OCI-LY7 (cell line): ENCODE measurements at regions not wholly inside any gene's neighbourhood (a gene's known extent, or its start where the extent isn't known, plus 50 kb on each side); places are given as distances from the start of the nearest gene placed in this dataset.

Source experiments
- EZH2phosphoT487 ChIP-seq: fragments of 200-600 bp; sonication (generic); IDR thresholded peaks from 2 replicates; pipeline ENCODE4 v1.6.1; 2018; ENCODE audit warnings: low read depth, borderline replicate concordance, mild to moderate bottlenecking, mixed run types, antibody characterized with exemption, low read length, moderate library complexity, mixed read lengths
- TF ChIP-seq, protein P1 (sequence below): fragments of 200-600 bp; sonication (generic); conservative IDR thresholded peaks from 2 replicates; pipeline ENCODE4 v1.5.1; 2014; ENCODE audit warnings: mild to moderate bottlenecking, antibody characterized with exemption, low read length, moderate library complexity, mixed read lengths

DNA sequence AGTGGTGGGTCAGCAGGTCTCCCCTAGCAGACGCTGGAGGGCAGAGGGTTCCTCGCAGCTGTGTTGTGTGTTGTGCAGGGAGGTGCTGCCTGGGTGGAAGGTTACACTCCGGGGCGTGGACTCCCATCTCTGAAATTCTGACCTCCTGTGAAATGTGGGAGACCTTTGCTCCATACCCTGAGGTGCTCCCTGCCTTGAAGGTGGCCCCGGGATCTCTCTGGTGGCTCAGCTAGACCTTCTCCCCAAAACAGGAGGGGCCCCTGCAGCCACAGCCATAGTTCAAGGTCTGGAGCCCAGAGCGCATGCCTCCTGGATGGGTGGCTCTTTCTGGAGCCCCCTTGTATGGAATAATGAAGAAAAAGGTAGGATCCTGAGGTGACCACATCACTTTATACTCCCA is 70.2 kb downstream of the SOX1 start:
- TF ChIP-seq, protein P1, sequence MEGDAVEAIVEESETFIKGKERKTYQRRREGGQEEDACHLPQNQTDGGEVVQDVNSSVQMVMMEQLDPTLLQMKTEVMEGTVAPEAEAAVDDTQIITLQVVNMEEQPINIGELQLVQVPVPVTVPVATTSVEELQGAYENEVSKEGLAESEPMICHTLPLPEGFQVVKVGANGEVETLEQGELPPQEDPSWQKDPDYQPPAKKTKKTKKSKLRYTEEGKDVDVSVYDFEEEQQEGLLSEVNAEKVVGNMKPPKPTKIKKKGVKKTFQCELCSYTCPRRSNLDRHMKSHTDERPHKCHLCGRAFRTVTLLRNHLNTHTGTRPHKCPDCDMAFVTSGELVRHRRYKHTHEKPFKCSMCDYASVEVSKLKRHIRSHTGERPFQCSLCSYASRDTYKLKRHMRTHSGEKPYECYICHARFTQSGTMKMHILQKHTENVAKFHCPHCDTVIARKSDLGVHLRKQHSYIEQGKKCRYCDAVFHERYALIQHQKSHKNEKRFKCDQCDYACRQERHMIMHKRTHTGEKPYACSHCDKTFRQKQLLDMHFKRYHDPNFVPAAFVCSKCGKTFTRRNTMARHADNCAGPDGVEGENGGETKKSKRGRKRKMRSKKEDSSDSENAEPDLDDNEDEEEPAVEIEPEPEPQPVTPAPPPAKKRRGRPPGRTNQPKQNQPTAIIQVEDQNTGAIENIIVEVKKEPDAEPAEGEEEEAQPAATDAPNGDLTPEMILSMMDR = no peak
- no peak for TF ChIP-seq EZH2phosphoT487
